GM10266 (cell line): ENCODE measurements at regions not wholly inside any gene's neighbourhood (a gene's known extent, or its start where the extent isn't known, plus 50 kb on each side); places are given as distances from the start of the nearest gene placed in this dataset.

Experiments
- DNase-seq: peaks from one replicate; pipeline ENCODE4 v3.0.0; 2012; ENCODE audit errors: extremely low spot score
- TF ChIP-seq, protein P1 (sequence below): IDR thresholded peaks from 2 replicates; pipeline ENCODE4 v1.5.1; 2012; ENCODE audit warnings: mild to moderate bottlenecking, low read depth; ENCODE audit not compliant: control insufficient read depth, insufficient read depth; ENCODE audit errors: missing control alignments

DNA sequence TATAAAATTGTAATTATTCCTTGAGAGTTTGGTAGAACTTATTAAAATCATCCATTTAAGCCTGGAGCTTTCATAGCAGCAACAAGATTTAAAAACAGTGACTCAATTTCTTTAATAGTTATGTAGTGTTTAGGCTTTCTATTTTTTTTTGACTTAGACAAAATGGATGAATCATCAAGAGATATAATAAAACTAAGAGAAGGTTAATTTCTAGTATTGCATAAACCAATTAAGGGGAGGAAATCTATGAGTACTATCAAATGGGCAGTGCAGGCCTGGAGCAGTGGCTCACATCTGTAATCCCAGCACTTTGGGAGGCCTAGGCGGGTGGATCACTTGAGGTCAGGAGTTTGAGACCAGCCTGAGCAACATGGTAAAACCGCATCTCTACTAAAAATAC is 416.3 kb upstream of the USP24 start:
- TF ChIP-seq, protein P1, sequence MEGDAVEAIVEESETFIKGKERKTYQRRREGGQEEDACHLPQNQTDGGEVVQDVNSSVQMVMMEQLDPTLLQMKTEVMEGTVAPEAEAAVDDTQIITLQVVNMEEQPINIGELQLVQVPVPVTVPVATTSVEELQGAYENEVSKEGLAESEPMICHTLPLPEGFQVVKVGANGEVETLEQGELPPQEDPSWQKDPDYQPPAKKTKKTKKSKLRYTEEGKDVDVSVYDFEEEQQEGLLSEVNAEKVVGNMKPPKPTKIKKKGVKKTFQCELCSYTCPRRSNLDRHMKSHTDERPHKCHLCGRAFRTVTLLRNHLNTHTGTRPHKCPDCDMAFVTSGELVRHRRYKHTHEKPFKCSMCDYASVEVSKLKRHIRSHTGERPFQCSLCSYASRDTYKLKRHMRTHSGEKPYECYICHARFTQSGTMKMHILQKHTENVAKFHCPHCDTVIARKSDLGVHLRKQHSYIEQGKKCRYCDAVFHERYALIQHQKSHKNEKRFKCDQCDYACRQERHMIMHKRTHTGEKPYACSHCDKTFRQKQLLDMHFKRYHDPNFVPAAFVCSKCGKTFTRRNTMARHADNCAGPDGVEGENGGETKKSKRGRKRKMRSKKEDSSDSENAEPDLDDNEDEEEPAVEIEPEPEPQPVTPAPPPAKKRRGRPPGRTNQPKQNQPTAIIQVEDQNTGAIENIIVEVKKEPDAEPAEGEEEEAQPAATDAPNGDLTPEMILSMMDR = no peak
- DNase-seq = no peak

DNA sequence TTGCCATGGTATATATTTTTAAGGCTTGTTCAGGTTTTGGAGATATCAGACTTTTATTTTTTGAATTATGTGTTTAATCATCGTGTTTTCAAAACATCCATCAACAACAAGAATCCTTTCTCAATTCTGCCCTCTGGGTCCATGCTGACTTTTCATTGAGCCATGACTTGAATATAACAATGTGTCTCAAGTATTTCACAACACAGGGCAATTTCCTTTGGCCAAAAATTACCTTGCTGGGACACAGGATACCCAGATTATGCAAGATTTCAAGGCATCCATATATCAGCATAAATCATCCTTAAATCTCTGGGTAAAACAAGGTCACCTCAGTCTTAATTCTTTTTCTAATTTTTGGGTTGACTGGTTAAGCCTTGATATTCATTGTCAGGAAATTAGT is 411.2 kb upstream of the USP24 start:
- TF ChIP-seq, protein P1 = no peak
- no peak for DNase-seq

DNA sequence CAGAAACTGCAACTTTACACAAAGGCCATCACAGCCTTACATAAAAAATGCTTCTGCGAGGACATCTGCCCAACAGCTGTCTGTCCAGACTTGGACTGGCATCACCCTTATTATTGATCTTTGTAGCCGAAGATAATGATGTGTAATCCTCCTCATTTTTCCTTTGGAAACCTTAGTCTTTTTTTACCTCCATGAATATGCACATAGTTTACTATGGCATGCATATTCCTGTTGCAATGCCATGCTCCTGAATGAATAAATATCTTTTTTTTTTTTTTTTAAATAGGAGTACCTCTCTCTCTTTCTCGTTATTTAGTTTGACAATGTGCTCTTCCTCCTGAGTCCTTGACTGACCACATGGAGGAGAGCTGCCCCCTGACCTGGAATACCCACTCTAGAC is 409.6 kb upstream of the USP24 start:
- DNase-seq = no peak
- TF ChIP-seq, protein P1 = no peak

DNA sequence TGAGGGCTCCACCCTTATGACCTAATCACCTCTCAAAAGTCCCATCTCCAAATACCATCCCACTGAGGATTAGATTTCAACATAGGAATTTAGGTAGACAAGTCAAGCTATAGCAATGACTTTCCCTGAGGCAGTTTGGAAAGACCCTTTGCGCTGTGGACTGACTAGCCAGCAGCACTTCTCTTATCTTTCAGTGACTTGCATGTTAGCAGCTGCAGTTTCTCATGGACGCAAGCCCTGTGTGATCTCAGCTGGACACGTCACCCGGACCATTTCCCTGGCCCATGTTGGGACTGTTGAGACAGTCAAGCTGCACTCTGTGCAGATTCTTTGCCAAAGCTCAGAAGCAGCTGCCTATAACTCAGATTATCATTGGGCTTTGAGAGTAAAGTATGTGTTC is 408.1 kb upstream of the USP24 start:
- DNase-seq = no peak
- TF ChIP-seq, protein P1 = no peak

DNA sequence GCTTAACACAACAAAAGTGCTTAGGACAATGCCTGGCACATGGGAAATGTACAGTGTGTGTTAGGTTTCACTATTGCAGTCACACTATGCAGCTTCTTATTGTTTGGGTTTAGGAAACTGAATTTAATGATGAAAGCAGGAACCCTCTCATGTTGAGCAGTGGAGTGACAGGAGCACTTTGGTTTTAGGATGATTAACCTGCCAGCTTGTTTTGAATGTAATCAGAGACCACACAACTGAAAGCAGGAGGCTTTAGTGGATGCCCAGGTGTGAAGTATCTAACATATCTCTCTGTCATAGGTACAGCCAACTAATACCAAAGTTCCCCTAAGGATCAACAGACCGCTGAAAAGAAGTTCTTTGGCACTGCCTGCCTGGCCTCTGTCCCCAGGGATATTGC is 406.9 kb upstream of the USP24 start:
- DNase-seq = no peak
- TF ChIP-seq, protein P1 = no peak

DNA sequence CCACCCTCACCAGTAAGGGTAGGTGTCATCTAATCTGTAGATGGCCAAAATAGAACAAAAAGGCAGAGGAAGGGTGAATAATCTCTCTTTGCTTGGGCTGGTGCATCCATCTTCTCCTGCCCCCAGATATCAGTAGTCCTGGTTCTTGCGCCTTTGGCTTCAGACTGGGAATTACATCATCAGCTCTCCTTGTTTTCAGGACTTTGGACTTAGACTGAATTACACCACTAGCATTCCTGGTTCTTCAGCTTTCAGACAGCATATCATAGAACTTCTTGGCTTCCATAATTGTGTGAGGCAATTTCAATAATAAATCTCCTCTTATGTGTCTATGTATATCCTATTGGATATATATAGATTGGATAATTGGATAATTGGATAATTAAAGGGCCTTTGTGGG is 403.0 kb upstream of the USP24 start:
- no peak for DNase-seq

DNA sequence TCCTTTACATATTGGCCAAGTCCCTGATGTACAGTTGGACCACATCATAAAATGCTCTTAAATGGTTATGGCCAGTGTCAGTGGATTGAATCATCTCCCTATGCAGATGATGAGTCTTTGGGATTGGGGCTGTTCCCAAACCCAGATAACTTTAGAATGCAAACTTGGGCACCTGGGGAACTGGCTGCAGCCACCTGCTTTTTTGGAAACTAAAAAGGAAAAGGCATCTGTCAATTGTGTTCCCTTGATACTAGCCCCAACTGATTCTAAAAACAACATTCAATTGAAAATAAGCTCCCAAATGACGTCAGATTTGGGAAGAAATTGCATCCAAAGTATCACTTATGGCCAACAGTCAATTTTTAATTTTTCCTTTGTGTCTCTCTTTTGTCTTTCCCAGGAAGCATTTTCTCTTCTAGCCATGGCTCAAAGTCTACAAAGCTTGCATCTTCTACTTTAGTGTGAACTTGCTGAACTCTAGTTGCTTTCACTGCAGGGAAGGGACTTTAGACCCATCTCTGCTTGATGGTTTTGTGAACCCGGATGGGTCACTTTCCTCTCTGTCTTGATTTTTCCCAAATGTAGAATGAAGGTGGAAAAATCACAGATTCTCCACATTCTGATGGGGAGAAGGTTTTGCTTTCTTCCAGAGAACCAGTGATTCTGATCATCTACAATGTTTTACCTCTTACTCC is 402.3 kb upstream of the USP24 start:
- TF ChIP-seq, protein P1 = no peak
- no peak for DNase-seq

More for the DNA sequence above, 403.0 kb upstream of the USP24 start:
- TF ChIP-seq, protein P1 = no peak
